HG02840 (cell line): ENCODE measurements at regions not wholly inside any gene's neighbourhood (a gene's known extent, or its start where the extent isn't known, plus 50 kb on each side); places are given as distances from the start of the nearest gene placed in this dataset.

Experiments
- ATAC-seq: cut with Tn5 transposase; IDR thresholded peaks from one replicate; pipeline ENCODE4 v1.9.1; 2021; ENCODE audit warnings: mild to moderate bottlenecking, moderate library complexity, moderate number of reproducible peaks; ENCODE audit not compliant: unreplicated experiment, low FRiP score

- no peak for ATAC-seq
Measured at GRCh38 chr2:128750328-128751165, 431.9 kb upstream of the HS6ST1 start.

GRCh38 chr2:128751746-128752145, 433.1 kb upstream of the HS6ST1 start:
- ATAC-seq, result no peak

- ATAC-seq, result no peak
Measured at GRCh38 chr2:128752691-128753263, 434.1 kb upstream of the HS6ST1 start.

GRCh38 chr2:128753321-128753720, 434.7 kb upstream of the HS6ST1 start:
- ATAC-seq, result no peak

DNA sequence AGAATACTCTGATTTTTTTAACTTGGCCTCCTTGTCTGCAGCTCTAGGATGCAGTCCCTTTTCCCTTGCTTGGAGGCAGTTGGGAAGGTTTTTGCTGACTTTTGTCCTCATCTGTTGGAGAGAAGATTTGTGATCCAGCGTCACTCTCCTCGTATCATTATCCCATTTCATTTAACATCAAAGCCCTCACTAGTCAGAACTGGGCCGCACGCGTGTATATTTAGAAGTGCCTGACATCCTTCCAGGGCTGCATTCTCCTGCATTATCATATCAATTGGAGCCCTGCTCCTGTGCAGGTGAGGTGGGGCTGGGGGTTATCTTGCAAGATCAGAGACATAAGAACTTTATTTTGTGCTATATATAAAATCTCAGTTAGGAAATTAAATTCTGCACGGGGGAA, 435.1 kb upstream of the HS6ST1 start:
- no peak for ATAC-seq

DNA sequence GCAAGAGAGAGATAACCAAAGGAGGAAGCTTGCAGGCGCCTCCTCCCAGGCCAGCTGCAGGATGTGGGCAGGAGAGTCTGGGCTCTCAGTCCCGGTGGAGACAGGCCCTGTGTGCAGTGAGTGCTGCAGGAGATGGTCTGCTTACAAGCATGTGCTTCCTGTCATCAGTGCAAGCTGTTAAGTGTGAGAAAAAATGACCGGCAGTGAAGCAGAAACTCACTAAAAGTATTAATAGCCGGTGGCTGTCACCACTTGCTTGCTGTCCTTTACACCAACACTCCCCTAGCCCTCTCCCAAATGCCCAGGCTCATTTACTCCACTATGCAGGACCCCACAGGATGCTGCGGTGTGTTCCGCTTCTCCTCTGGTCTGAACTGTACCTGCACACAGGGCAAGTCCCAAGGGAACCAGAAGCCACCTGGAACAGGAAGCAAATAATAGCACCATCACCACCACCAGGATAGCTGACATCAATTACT, 435.6 kb upstream of the HS6ST1 start:
- ATAC-seq, result peak; percentile 91

GRCh38 chr2:128755695-128756364, 437.2 kb upstream of the HS6ST1 start:
- ATAC-seq, result no peak

GRCh38 chr2:128756365-128756717, 437.7 kb upstream of the HS6ST1 start:
- no peak for ATAC-seq

- no peak for ATAC-seq
Measured at GRCh38 chr2:128765811-128766210, 447.1 kb upstream of the HS6ST1 start.

GRCh38 chr2:128768041-128768440, 449.4 kb upstream of the HS6ST1 start:
- ATAC-seq, result no peak

DNA sequence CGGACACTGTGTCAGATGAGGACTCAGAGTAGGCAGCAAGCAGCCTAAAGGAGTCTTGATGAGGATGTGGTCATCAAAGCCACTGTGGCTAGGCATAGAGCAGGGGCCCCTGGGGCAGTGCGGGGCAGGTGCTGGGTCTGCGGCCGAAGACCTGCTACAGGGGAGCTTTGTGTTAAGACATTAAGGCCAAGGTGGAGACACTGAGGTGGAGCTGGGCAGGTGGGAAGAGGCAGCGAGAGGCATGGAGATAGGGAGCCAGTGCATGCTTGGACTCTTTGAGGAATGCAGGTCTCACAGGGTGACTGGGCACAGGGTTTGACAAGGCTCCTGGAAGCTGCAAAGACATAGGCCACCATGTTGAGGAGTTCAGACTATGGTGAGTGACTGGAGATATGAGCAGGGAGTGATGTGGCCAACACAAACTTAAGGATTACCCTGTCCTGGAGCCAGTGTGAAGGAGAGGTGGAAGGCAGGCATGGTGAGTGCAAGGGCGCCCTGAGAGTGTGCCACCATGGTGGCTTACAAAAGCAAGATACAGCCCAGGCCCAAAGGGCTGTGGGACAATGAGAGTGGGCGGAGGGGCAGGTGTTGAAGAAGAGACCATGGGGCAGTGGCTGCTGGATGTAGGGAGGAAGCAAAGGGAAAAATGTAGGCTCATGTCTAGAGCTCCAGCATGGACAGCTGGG, 450.9 kb upstream of the HS6ST1 start:
- no peak for ATAC-seq

DNA sequence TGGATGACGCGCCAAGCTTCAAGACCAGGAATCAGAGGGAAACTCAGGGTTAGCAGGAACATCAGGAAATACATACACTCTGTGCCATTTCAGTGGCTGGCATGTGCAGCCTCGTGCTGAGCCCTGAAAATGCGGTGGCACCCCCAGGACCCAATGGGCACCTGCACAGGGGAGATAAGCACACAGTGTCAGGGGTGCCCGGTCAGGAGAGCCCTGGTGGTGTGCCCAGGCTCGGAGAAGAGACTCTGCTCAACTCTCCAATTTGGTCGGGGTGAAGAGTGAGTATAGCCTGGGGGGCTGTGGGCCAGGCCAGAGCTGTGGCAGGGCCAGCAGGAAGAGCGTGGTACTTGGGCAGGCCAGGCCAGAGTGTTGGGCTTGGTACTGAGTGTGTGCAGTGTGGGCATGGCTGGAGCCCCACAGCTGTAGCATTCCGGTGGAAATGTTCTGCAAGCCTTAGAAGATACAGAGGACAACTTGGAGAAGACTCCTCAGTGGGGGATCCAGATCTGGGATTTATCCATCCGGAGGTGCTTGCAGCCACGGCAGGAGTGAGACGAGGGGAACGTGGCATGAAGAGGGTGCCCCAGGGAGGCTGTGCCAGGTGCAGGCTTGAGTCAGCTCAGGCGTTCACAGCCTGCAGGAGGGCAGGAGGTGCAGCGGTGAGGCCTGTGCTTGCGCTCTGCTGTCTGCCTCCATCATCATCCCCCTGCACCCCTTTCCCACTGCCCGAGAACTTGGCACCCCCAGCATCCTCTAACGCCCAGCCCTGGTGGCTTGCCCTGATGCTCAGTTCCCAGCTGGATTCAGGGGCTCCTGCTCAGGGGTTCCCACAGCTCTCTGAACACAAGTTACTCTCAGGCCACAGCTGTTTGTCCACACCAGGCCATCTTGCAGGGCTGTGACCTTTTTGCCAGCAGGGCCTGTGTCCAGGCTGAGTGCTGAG, 451.7 kb upstream of the HS6ST1 start:
- no peak for ATAC-seq

DNA sequence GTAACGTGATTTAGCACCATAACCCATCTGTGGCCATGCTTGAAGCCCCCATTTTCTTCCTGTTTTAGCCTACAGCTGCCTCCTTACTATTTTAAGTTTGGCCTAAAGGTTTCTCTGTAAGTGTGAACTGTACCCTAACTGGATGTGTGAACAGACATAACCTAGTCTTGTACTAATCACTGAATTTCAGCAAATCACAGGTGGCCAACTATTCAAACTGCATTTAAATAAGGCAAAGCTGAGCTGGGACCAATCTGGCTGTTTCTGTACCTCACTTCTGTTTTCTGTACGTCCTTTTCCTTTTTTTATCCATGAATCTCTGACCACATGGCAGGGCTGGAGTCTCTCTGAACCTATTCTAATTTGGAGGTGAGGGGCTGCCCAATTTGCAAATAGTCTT, 452.7 kb upstream of the HS6ST1 start:
- ATAC-seq, result no peak

GRCh38 chr2:128772671-128773070, 454.0 kb upstream of the HS6ST1 start:
- ATAC-seq, result no peak

GRCh38 chr2:128773641-128774319, 455.1 kb upstream of the HS6ST1 start:
- no peak for ATAC-seq

GRCh38 chr2:128774320-128775216, 455.9 kb upstream of the HS6ST1 start:
- ATAC-seq, result no peak

GRCh38 chr2:128775217-128775913, 456.7 kb upstream of the HS6ST1 start:
- no peak for ATAC-seq

DNA sequence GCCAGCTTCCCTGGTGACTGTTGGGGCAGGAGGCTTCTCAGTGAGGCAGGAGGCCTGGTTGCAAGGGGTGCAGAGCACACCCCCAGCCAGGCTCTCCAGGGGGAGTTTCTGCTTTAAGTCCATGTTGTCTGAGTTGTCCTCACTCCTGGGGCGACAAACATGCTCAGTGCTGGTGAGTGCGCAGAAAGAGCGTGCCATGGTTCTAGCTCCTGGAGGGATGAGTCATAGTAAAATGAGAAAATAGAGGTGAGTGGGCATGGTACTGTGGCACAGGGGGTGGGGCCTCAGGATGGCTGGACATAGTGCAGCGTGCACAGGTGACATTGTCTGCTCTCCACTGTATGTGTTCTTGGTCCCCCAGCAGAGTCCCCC, 457.2 kb upstream of the HS6ST1 start:
- no peak for ATAC-seq
